Dendritic cell treated with granulocyte-macrophage colony-stimulating factor and Interleukin-4, amounts not matched to agents 40 ng/mL and 50 ng/mL, for 4 days (primary cell): ENCODE measurements at regions not wholly inside any gene's neighbourhood (a gene's known extent, or its start where the extent isn't known, plus 50 kb on each side); places are given as distances from the start of the nearest gene placed in this dataset.

Experiments used
- H3K27ac Mint-ChIP-seq: one replicate; pipeline ENCODE4 v1.8.0; 2022; ENCODE audit warnings: mild to moderate bottlenecking, mixed read lengths
- H3K27me3 Mint-ChIP-seq: one replicate; pipeline ENCODE4 v1.8.0; 2022; ENCODE audit warnings: mild to moderate bottlenecking, mixed read lengths
- H3K36me3 Mint-ChIP-seq: one replicate; pipeline ENCODE4 v1.8.0; 2022; ENCODE audit warnings: low read depth, mixed read lengths
- H3K4me1 Mint-ChIP-seq: one replicate; pipeline ENCODE4 v1.8.0; 2022; ENCODE audit warnings: low read depth, mixed read lengths
- H3K4me3 Mint-ChIP-seq: one replicate; pipeline ENCODE4 v1.8.0; 2022; ENCODE audit warnings: mild to moderate bottlenecking, moderate library complexity, mixed read lengths
- H3K9me3 Mint-ChIP-seq: one replicate; pipeline ENCODE4 v1.8.0; 2022; ENCODE audit warnings: mixed read lengths
- intact Hi-C: fragments of 100-400 bp; cut with micrococcal nuclease; formaldehyde crosslinking; loops from one replicate; pipeline ENCODE4 v1.15.0; 2022

- H3K4me3 Mint-ChIP-seq: no peak overlapping the region
- no peaks in the 10 kb centered on the region for H3K9me3 Mint-ChIP-seq
- H3K27ac Mint-ChIP-seq: peak overlapping the region; percentile 50
- H3K27me3 Mint-ChIP-seq: no peaks in the 10 kb centered on the region
- intact Hi-C loops: no loop called here
- H3K4me1 Mint-ChIP-seq: peaks cover 14% of the 10 kb centered on the region
- H3K36me3 Mint-ChIP-seq: no peaks in the 10 kb centered on the region
Observed at GRCh38 chr1:193558491-193559028, 372.1 kb upstream of the B3GALT2 start.

GRCh38 chr1:193555662-193556441 is 369.4 kb upstream of the B3GALT2 start:
- H3K36me3 Mint-ChIP-seq: no peaks in the 10 kb centered on the region
- H3K4me1 Mint-ChIP-seq: peaks cover 14% of the 10 kb centered on the region
- intact Hi-C loops: no loop called here
- no peak overlapping the region for H3K4me3 Mint-ChIP-seq
- H3K9me3 Mint-ChIP-seq: no peaks in the 10 kb centered on the region
- H3K27ac Mint-ChIP-seq: no peak overlapping the region
- H3K27me3 Mint-ChIP-seq: no peaks in the 10 kb centered on the region

GRCh38 chr1:193553564-193553963 is 367.2 kb upstream of the B3GALT2 start:
- intact Hi-C loops: no loop called here
- H3K4me3 Mint-ChIP-seq: no peak overlapping the region
- H3K27ac Mint-ChIP-seq: no peak overlapping the region
- H3K9me3 Mint-ChIP-seq: no peaks in the 10 kb centered on the region
- peaks cover 3% of the 10 kb centered on the region for H3K4me1 Mint-ChIP-seq
- H3K27me3 Mint-ChIP-seq: no peaks in the 10 kb centered on the region
- no peaks in the 10 kb centered on the region for H3K36me3 Mint-ChIP-seq

DNA sequence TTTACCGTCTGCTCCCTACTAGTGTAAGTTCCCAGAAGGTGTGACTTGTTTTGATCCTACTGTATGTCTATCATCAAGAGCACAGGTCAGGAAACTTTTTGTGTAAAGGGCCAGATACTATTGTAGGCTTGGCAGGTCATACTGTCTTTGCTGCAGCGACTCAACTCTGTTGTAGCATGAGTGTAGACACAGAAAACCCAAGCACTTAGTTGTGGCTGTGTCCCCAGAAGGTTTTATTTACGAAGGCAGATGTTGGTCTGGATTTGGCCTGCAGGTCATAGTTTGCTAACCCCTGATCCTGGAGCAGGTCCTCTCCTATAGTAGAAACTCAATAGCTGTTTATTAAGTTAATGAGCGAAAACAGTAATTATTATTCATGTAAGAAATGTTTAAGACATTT is 365.9 kb upstream of the B3GALT2 start:
- Mint-ChIP-seq H3K36me3 (no peaks in the 10 kb centered on the region), H3K4me3 (no peak overlapping the region), H3K4me1 (no peaks in the 10 kb centered on the region), H3K9me3 (no peaks in the 10 kb centered on the region), H3K27ac (no peak overlapping the region), H3K27me3 (no peaks in the 10 kb centered on the region)
- intact Hi-C loops: no loop called here

GRCh38 chr1:193549081-193549480 is 362.7 kb upstream of the B3GALT2 start:
- H3K27ac Mint-ChIP-seq: no peak overlapping the region
- intact Hi-C loops: no loop called here
- H3K4me3 Mint-ChIP-seq: no peak overlapping the region
- H3K9me3 Mint-ChIP-seq: no peaks in the 10 kb centered on the region
- H3K4me1 Mint-ChIP-seq: no peaks in the 10 kb centered on the region
- H3K27me3 Mint-ChIP-seq: no peaks in the 10 kb centered on the region
- H3K36me3 Mint-ChIP-seq: no peaks in the 10 kb centered on the region

GRCh38 chr1:193545171-193545570 is 358.8 kb upstream of the B3GALT2 start:
- H3K36me3 Mint-ChIP-seq: no peaks in the 10 kb centered on the region
- H3K4me1 Mint-ChIP-seq: peaks cover 7% of the 10 kb centered on the region
- no peak overlapping the region for H3K4me3 Mint-ChIP-seq
- no peak overlapping the region for H3K27ac Mint-ChIP-seq
- no peaks in the 10 kb centered on the region for H3K9me3 Mint-ChIP-seq
- H3K27me3 Mint-ChIP-seq: no peaks in the 10 kb centered on the region
- intact Hi-C loops: no loop called here

GRCh38 chr1:193543259-193543658 is 356.8 kb upstream of the B3GALT2 start:
- Mint-ChIP-seq H3K9me3 (no peaks in the 10 kb centered on the region), H3K27me3 (no peaks in the 10 kb centered on the region)

DNA sequence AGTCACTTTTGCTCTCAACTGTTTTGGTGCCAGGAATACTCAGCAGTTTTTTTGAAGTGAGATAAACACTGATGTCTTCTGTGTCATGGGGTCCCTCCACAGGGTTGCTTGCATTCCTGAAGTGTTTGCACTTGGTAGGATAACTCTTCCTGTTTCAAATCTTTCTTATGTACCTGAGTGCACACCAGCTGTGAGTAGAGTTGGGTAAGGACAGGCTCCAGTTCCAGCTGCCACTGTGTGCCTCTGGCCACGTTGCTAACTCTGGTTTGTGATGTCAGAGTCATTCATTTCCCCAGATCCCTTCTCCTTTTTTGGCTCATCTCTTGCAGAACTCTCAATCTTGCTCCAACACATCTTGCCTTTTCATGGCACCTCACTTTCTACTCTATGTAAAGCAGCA is 356.3 kb upstream of the B3GALT2 start:
- no peak overlapping the region for H3K4me3 Mint-ChIP-seq
- H3K36me3 Mint-ChIP-seq: no peaks in the 10 kb centered on the region
- H3K27me3 Mint-ChIP-seq: no peaks in the 10 kb centered on the region
- no peaks in the 10 kb centered on the region for H3K9me3 Mint-ChIP-seq
- H3K27ac Mint-ChIP-seq: no peak overlapping the region
- H3K4me1 Mint-ChIP-seq: peaks cover 17% of the 10 kb centered on the region
- intact Hi-C loops: no loop called here

More at GRCh38 chr1:193543259-193543658, 356.8 kb upstream of the B3GALT2 start:
- intact Hi-C loops: no loop called here
- no peaks in the 10 kb centered on the region for H3K36me3 Mint-ChIP-seq
- H3K27ac Mint-ChIP-seq: no peak overlapping the region
- H3K4me3 Mint-ChIP-seq: no peak overlapping the region
- peaks cover 12% of the 10 kb centered on the region for H3K4me1 Mint-ChIP-seq

GRCh38 chr1:193540511-193540910 is 354.1 kb upstream of the B3GALT2 start:
- Mint-ChIP-seq H3K27me3 (no peaks in the 10 kb centered on the region), H3K36me3 (no peaks in the 10 kb centered on the region), H3K4me3 (no peak overlapping the region), H3K9me3 (no peaks in the 10 kb centered on the region), H3K27ac (no peak overlapping the region), H3K4me1 (peaks cover 29% of the 10 kb centered on the region)
- intact Hi-C loops: no loop called here

GRCh38 chr1:193539731-193540459 is 353.5 kb upstream of the B3GALT2 start:
- Mint-ChIP-seq H3K4me1 (peaks cover 29% of the 10 kb centered on the region), H3K9me3 (no peaks in the 10 kb centered on the region), H3K36me3 (no peaks in the 10 kb centered on the region), H3K27me3 (no peaks in the 10 kb centered on the region), H3K27ac (no peak overlapping the region), H3K4me3 (no peak overlapping the region)
- intact Hi-C loops: no loop called here

GRCh38 chr1:193538680-193539079 is 352.3 kb upstream of the B3GALT2 start:
- Mint-ChIP-seq H3K9me3 (no peaks in the 10 kb centered on the region), H3K4me1 (peaks cover 29% of the 10 kb centered on the region), H3K4me3 (no peak overlapping the region), H3K36me3 (no peaks in the 10 kb centered on the region), H3K27ac (no peak overlapping the region), H3K27me3 (no peaks in the 10 kb centered on the region)
- intact Hi-C loops: no loop called here

DNA sequence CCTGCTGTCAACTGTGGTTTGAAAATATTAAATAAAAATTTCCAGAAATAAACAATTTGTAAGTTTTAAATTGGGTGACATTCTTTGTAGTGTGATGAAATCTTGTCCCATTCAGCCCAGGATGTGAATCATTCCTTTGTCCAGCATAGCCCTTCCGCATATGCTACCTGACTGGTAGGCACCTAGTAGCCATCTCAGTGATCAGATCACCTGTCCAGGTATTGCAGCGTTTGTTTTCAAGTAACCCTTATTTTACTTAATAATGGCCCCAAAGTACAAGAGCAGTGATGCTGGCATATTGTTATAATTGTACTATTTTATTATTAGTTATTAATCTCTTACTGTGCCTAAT is 351.6 kb upstream of the B3GALT2 start:
- Mint-ChIP-seq H3K27me3 (no peaks in the 10 kb centered on the region), H3K27ac (no peak overlapping the region), H3K4me3 (no peak overlapping the region), H3K36me3 (no peaks in the 10 kb centered on the region), H3K9me3 (no peaks in the 10 kb centered on the region), H3K4me1 (peaks cover 28% of the 10 kb centered on the region)
- intact Hi-C loops: no loop called here

DNA sequence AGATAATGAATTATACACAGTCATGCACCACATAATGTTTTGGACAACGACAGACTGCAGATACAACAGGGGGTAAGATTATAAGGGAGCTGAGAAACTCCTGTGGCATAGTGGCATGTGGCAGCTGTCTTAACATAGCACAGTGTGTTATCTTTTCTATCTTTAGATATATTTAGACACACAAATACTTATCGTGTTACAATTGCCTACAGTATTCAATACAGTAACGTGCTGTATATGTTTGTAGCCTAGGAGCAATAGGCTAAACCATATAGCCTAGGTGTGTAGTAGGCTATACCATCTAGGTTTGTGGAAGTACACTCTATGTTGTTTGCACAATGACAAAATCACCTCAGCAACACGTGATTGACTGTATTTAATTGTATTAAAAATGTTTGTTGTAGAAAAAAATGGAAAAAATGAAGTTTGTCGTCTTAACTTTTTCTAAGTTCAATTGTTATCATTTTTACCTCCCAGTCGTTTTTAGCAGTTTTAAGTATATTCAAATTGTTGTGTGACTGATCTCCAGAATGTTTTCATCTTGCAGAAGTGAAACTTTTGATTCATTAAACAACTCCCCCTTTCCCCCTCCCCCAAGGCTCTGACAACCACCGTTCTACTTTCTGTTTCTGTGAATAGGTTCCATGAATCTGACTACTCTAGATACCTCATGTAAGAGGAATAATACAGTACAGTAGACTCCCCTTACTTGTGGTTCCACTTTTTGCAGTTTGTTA is 351.0 kb upstream of the B3GALT2 start:
- Mint-ChIP-seq H3K9me3 (no peaks in the 10 kb centered on the region), H3K27me3 (no peaks in the 10 kb centered on the region), H3K36me3 (no peaks in the 10 kb centered on the region), H3K27ac (no peak overlapping the region), H3K4me1 (peaks cover 23% of the 10 kb centered on the region), H3K4me3 (no peak overlapping the region)
- intact Hi-C loops: no loop called here

DNA sequence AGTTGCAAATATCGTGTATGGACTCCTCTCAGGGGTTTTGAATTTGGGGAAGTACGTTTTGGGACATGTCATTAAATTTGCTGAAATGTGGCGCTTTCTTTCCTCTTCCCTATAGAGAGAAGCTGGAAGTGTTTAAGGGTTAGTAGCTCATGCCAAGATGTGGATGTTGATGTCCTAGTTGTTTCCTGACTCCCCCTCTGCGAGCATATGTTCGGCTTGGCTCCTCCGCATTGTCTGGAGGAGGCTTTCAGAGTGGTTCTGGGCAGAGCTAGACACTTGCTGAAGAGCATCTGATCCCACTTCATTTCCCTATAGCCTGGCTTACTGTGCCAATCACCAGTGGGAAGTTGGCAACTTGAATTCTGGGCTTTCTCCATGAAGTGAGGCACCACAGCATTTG is 347.4 kb upstream of the B3GALT2 start:
- no peak overlapping the region for H3K4me3 Mint-ChIP-seq
- no peaks in the 10 kb centered on the region for H3K36me3 Mint-ChIP-seq
- H3K27me3 Mint-ChIP-seq: no peaks in the 10 kb centered on the region
- H3K27ac Mint-ChIP-seq: no peak overlapping the region
- peaks cover 22% of the 10 kb centered on the region for H3K4me1 Mint-ChIP-seq
- H3K9me3 Mint-ChIP-seq: no peaks in the 10 kb centered on the region
- intact Hi-C loops: no loop called here
